OCI-LY1 (cell line): ENCODE measurements at regions not wholly inside any gene's neighbourhood (a gene's known extent, or its start where the extent isn't known, plus 50 kb on each side); places are given as distances from the start of the nearest gene placed in this dataset.

Experiments
- H2AFZ ChIP-seq: fragments of 200-600 bp; sonication (generic), shearing (Covaris generic); 2 replicates; pipeline ENCODE4 v1.6.0; 2014; ENCODE audit warnings: antibody characterized with exemption, mild to moderate bottlenecking, low read length
- H3F3A ChIP-seq: fragments of 200-600 bp; sonication (generic), shearing (Covaris generic); 2 replicates; pipeline ENCODE4 v1.6.0; 2014; ENCODE audit warnings: mild to moderate bottlenecking, antibody characterized with exemption, low read length, moderate library complexity; ENCODE audit not compliant: insufficient read depth
- H3K27ac ChIP-seq: fragments of 200-600 bp; sonication (generic); 2 replicates; pipeline ENCODE4 v1.5.1; 2014; ENCODE audit warnings: low read length, mixed run types, mild to moderate bottlenecking, low read depth; ENCODE audit not compliant: poor library complexity, severe bottlenecking
- H3K27me3 ChIP-seq: fragments of 200-600 bp; sonication (generic); 2 replicates; pipeline ENCODE4 v1.6.0; 2014; ENCODE audit warnings: antibody characterized with exemption, mild to moderate bottlenecking, low read length, moderate library complexity; ENCODE audit not compliant: insufficient read depth
- H3K36me3 ChIP-seq: fragments of 200-600 bp; sonication (generic); 2 replicates; pipeline ENCODE4 v1.6.1; 2014; ENCODE audit warnings: mild to moderate bottlenecking, antibody characterized with exemption, low read length, moderate library complexity, mixed read lengths; ENCODE audit not compliant: insufficient read depth
- H3K4me1 ChIP-seq: fragments of 200-600 bp; sonication (generic); 2 replicates; pipeline ENCODE4 v1.5.1; 2014; ENCODE audit warnings: mild to moderate bottlenecking, low read length, moderate library complexity; ENCODE audit not compliant: insufficient read depth, severe bottlenecking
- H3K4me2 ChIP-seq: fragments of 200-600 bp; sonication (generic), shearing (Covaris generic); 2 replicates; pipeline ENCODE4 v1.6.1; 2014; ENCODE audit warnings: low read length
- H3K4me3 ChIP-seq: fragments of 200-600 bp; sonication (generic); 2 replicates; pipeline ENCODE4 v1.5.1; 2014; ENCODE audit warnings: low read length, low read depth, mild to moderate bottlenecking, mixed read lengths; ENCODE audit not compliant: poor library complexity, severe bottlenecking
- H3K79me2 ChIP-seq: fragments of 200-600 bp; shearing (Covaris generic); 2 replicates; pipeline ENCODE4 v1.6.1; 2016; ENCODE audit warnings: mixed run types, low read length, mixed read lengths; ENCODE audit not compliant: insufficient read depth
- H3K9ac ChIP-seq: fragments of 200-600 bp; sonication (generic), shearing (Covaris generic); 2 replicates; pipeline ENCODE4 v1.6.1; 2014; ENCODE audit warnings: mild to moderate bottlenecking, low read length, mixed read lengths
- H3K9me2 ChIP-seq: fragments of 200-600 bp; sonication (generic), shearing (Covaris generic); 2 replicates; pipeline ENCODE4 v1.6.1; 2014; ENCODE audit warnings: low read depth, mild to moderate bottlenecking, low read length, mixed read lengths
- H3K9me3 ChIP-seq: fragments of 200-600 bp; shearing (Covaris generic); 2 replicates; pipeline ENCODE4 v1.6.1; 2014; ENCODE audit warnings: low read length, mixed read lengths
- H4K20me1 ChIP-seq: fragments of 200-600 bp; sonication (generic), shearing (Covaris generic); 2 replicates; pipeline ENCODE4 v1.6.0; 2016; ENCODE audit warnings: mild to moderate bottlenecking, low read length; ENCODE audit not compliant: insufficient read depth
- CTCF ChIP-seq: fragments of 200-600 bp; sonication (generic), shearing (Covaris generic); IDR thresholded peaks from 2 replicates; pipeline ENCODE4 v1.5.1; 2017; ENCODE audit warnings: mild to moderate bottlenecking, antibody characterized with exemption, low read length, moderate library complexity, mixed read lengths
- EZH2 ChIP-seq: fragments of 200-600 bp; sonication (generic), shearing (Covaris generic); IDR thresholded peaks from 2 replicates; pipeline ENCODE4 v1.8.0; 2017; ENCODE audit warnings: borderline replicate concordance, mixed run types, mild to moderate bottlenecking, antibody characterized with exemption, low read length, moderate library complexity, mixed read lengths

GRCh38 chr20:11718474-11719094, 199.1 kb upstream of the BTBD3 start:
- H3F3A ChIP-seq, result no peaks in the 10 kb centered on the region
- no peaks in the 10 kb centered on the region for H3K27me3 ChIP-seq
- H3K9me2 ChIP-seq, result no peaks in the 10 kb centered on the region
- H3K27ac ChIP-seq, result no peak overlapping the region
- no peaks in the 10 kb centered on the region for H3K4me1 ChIP-seq
- no peak overlapping the region for H3K4me3 ChIP-seq
- TF ChIP-seq EZH2, result no peak
- TF ChIP-seq CTCF, result no peak
- no peaks in the 10 kb centered on the region for H3K79me2 ChIP-seq
- no peak overlapping the region for H2AFZ ChIP-seq
- H3K9ac ChIP-seq, result no peak overlapping the region
- no peaks in the 10 kb centered on the region for H3K9me3 ChIP-seq
- no peaks in the 10 kb centered on the region for H3K36me3 ChIP-seq
- no peak overlapping the region for H3K4me2 ChIP-seq
- H4K20me1 ChIP-seq, result no peaks in the 10 kb centered on the region

GRCh38 chr20:11719153-11719552, 198.5 kb upstream of the BTBD3 start:
- Histone ChIP-seq H3K36me3 (no peaks in the 10 kb centered on the region), H3F3A (no peaks in the 10 kb centered on the region), H3K27me3 (no peaks in the 10 kb centered on the region), H3K9me3 (no peaks in the 10 kb centered on the region), H3K79me2 (no peaks in the 10 kb centered on the region), H3K4me2 (no peak overlapping the region), H3K27ac (no peak overlapping the region), H4K20me1 (no peaks in the 10 kb centered on the region), H3K9me2 (no peaks in the 10 kb centered on the region), H3K4me3 (no peak overlapping the region), H2AFZ (no peak overlapping the region), H3K9ac (no peak overlapping the region), H3K4me1 (no peaks in the 10 kb centered on the region)
- TF ChIP-seq EZH2, result no peak

- H3K9me2 ChIP-seq, result no peaks in the 10 kb centered on the region
- H3K36me3 ChIP-seq, result no peaks in the 10 kb centered on the region
- H4K20me1 ChIP-seq, result no peaks in the 10 kb centered on the region
- H3K4me2 ChIP-seq, result no peak overlapping the region
- H3K79me2 ChIP-seq, result no peaks in the 10 kb centered on the region
- H3K9me3 ChIP-seq, result no peaks in the 10 kb centered on the region
- no peak overlapping the region for H3K4me3 ChIP-seq
- H3F3A ChIP-seq, result no peaks in the 10 kb centered on the region
- TF ChIP-seq CTCF, result no peak
- TF ChIP-seq EZH2, result no peak
- no peak overlapping the region for H3K27ac ChIP-seq
- H3K9ac ChIP-seq, result no peak overlapping the region
- no peak overlapping the region for H2AFZ ChIP-seq
- no peaks in the 10 kb centered on the region for H3K4me1 ChIP-seq
- H3K27me3 ChIP-seq, result no peaks in the 10 kb centered on the region
These were observed 196.3 kb upstream of the BTBD3 start for GRCh38 chr20:11721411-11721810.

GRCh38 chr20:11724097-11724496, 193.6 kb upstream of the BTBD3 start:
- no peaks in the 10 kb centered on the region for H3K36me3 ChIP-seq

More at GRCh38 chr20:11724097-11724496, 193.6 kb upstream of the BTBD3 start:
- no peak overlapping the region for H3K4me2 ChIP-seq
- TF ChIP-seq EZH2, result no peak
- TF ChIP-seq CTCF, result no peak
- H3K27me3 ChIP-seq, result no peaks in the 10 kb centered on the region
- H3K9ac ChIP-seq, result no peak overlapping the region
- H2AFZ ChIP-seq, result no peak overlapping the region
- H3K4me1 ChIP-seq, result no peaks in the 10 kb centered on the region
- no peaks in the 10 kb centered on the region for H3K9me3 ChIP-seq
- no peaks in the 10 kb centered on the region for H3K79me2 ChIP-seq
- H3K4me3 ChIP-seq, result no peak overlapping the region
- H3K27ac ChIP-seq, result no peak overlapping the region
- no peaks in the 10 kb centered on the region for H4K20me1 ChIP-seq
- no peaks in the 10 kb centered on the region for H3F3A ChIP-seq
- no peaks in the 10 kb centered on the region for H3K9me2 ChIP-seq
